CD4-positive, alpha-beta T cell treated with Interleukin-17A for 1 hour (primary cell): ENCODE measurements at regions not wholly inside any gene's neighbourhood (a gene's known extent, or its start where the extent isn't known, plus 50 kb on each side); places are given as distances from the start of the nearest gene placed in this dataset.
A peak's percentile ranks its signal among the peaks of the same experiment; 100 is the strongest.

Experiments
- DNase-seq: peaks from one replicate; pipeline ENCODE4 v3.0.0-alpha.2; 2020

DNA sequence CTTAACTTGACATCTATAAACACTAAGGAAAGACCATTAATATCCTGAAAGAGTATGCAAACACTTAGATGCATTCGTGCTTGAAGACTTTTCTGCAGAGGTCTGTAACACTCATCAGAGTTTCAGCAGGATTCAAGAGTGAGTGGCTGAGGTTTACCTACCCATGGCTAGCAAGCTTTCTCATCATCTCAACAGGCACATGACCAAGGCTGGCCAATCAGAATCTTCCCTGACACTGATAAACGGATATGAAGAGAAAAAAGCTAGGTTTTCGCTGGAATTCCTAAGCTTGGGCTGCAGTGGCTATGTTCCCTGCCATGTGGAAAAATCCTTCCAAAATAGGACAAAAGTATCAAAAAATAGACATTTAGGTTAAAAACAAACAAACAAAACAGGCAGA is 162.1 kb upstream of the USP15 start:
- DNase-seq, result no peak

DNA sequence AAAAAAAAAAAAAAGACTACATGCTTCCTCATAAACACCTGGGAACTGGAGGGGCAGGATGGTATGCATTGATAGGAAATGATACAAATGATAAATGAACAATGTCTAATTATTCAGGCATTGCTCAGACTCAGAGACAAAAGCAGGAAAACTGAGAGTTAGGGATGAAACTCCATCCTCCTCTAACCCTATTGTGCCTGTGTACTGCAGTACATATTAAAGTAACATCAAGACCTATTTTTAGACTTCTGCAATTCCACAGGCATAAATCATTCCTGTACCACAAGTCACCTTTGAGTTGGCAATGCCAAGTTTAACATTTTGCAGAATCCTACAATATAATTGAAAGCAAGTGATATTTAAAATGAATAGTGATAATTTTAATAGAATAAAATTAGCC is 156.5 kb upstream of the USP15 start:
- DNase-seq, result no peak

DNA sequence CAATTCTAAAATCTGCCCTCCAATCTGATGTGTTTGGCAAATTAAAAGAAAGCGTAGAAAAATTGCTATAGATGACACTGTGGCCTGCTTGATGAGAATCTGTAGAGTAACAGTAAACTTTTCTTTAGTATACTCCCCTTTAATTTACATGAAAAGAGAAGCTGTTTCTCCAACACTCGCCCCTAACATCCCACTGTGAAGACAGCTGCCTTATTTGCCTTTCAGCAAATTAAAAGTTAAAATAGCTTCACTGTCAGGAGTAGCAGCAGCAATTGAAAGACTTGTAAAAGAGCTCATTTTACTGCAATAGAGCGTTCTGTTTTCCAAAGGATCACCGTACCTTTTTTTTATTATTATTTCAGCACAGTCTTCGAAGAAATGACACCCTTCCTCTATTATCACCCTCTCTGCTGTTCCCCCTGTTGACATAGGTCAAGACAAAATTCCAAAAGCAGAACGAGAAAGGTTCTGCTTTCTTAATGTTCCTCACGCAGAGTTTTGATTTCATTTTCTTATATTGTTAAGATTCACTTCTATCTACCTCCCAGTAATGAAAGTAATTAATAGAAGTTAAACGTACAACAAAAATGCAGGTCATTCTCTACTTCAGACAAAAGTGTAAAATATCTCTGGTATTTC is 153.5 kb upstream of the USP15 start:
- no peak for DNase-seq

DNA sequence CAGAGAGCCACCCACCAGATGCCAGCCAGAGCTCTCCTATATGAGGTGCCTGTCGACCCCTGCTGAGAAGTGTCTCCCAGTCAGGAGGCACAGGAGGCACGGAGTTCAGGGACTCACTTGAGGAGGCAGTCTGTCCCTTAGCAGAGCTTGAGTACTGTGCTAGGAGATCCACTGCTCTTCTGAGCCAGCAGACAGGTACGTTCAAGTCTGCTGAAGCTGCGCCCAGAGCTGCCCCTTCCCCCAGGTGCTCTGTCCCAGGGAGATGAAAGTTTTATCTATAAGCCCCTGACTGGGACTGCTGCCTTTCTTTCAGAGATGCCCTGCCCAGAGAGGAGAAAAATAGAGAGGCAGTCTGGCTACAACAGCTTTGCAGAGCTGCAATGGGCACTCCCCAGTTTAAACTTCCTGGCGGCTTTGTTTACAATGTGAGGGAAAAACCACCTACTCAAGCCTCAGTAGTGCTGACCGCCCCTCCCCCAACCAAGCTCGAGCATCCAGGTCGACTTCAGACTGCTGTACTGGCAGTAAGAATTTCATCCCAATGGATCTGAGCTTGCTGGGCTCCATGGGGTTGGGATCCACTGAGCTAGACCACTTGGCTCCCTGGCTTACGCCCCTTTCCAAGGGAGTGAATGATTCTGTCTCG is 146.7 kb upstream of the USP15 start:
- no peak for DNase-seq

DNA sequence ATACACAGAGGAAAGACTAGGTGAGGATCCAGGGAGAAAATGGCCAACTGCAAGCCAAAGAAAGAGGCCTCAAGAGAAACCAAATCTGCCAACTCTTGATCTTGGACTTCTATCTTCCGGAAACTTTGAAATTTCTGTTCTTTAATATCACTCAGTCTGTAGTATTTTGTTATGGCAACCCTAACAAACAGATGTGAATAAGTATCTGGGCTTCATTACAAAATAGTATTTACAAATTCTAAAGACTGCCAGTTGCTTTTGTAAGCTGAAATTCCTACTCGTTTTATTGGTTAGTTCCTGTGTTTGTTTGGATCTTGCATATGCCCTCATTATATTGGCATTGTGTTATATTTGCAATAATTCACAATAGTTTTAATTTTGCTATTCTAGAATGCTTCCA is 143.2 kb upstream of the USP15 start:
- DNase-seq, result no peak

DNA sequence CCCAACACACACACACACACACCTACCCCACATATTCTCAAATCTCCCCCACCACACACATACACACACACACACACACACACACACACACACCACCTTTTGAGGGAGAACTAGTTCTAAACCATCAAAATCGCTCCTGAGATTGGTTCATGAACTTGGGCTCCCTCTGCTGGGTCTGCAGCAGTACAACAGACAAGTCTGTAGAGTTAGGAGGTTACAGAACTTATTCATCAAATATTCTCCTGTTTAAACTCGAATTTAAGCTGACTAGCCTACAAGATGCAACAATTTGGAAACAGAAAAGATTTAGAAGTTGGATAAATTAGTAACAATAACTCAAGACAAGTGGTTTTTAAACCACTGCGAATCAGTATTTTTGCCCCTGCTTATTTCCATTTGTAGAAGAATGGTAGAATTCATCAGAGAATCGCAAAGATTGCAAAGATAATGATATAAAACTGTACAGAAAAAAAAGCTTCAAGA is 136.4 kb upstream of the USP15 start:
- DNase-seq, result peak; percentile 38

DNA sequence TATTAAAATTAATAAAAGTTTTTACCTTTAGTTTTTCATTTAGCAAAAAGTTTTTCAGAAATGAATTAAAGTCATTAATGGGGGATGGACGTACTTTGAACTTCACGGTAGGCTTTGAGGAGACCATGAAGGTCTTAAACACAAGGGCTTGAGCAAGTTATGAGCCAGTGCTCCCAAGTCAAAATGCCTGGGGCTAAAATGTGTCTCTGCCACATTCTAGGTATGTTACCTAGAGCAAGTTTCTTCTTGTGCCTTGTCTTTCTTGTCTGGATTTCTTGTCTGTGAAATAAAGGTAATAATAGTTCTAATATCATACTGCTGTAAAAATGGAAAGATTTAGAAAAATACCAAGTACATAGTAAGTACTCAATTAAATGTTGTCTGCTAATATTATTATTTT is 132.7 kb upstream of the USP15 start:
- no peak for DNase-seq

DNA sequence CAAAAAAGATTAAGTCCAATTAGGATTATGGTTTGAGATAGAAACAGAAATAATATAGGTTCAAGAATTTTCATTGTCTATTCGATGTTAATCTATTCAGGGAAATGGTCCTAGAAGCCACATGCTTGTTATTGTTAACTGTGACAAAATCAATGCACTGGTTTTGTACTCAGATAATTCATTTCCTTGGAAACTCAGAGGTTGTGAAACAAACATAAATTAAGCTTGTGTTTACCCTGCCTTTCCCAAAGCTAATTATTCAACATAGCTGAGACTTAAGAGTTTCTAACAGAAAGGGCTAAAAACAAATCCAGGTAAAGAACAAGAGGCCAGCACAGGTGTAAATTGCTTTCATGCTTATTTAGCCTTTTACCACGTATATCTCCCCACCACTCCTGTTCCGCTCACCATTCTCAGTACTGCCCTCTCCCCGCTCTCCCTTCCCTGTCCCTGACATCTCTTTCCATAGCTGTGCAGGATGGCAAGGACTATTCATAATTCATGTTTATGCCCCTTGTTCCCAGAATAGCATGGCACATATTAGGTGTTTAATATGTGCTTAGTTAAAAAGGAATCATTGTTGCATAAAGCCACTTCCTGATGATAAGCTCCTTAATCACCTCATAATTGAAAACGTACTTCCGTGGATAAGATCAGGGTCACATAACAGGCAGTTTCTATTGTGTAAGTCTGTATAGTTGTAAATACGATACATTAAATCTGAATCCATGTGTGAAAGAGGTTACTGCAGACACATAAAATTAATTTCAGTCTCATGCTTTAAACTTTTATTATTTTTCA is 131.8 kb upstream of the USP15 start:
- DNase-seq, result no peak

DNA sequence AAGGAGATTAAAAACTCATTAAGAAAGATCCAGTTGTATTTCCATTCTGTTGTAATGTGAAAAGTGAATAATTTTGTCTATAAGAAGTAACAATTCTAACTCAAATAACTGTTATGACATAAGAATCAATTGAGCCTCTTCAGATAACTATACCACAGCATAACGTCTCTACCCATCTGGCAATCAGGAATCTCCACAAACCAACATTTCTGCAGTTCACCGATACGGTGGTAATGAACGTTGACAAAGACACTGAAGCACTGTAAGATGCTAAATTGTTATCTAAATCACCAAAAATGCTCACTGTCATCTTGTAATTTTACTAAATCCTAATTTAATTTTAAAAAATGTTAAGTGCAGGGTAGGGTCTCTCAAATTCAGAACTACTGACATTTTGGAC is 130.9 kb upstream of the USP15 start:
- no peak for DNase-seq

DNA sequence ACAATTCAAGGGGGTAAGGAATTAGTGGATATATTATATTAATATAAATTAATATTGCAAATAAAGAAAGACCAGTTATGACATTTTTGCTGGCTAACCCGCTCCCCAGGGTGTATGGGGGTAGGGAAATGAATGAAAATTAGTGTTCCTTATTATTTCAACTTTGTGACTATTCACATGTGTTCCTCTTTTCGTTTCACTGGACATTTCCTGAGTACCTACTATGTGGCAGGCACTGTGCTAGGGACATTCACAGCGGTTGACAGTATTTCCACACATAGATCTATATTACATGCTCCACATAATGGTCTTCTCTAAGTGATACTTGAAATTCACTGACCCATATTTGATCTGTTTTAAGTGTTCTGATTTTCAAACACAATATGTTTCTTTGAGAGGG is 129.8 kb upstream of the USP15 start:
- no peak for DNase-seq

DNA sequence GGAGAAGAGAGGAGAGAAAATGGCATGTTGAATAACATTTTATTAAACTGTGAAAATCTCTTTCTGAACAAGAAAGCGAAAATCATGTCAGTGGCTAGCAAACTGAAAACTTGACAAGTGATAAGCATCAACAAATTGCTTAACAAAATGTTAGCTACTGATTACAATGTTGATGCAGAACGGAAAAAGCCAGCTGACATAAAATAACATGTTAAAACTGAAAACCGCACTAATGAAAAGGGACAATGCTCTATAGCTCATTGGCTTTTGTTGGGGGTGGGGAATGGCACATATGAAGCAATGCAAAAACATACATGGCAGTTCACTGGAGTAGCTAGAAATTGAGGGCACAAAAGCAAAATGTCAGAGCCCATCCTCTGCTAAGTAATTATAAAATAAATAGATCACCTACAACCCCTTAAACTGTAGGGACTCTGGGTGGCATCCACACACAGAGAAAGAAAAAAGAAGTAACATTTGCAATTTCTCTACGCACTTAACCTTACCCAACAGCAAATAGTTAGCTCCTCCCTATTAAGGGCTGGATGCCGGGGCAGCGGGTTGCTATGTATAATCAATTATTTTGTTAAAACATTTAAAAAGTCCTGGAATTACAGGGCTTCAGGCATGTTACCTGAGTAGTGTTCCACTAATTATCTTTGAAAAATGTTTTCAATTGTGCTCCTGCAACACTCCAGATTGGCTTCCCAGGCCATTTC is 129.2 kb upstream of the USP15 start:
- DNase-seq, result no peak

DNA sequence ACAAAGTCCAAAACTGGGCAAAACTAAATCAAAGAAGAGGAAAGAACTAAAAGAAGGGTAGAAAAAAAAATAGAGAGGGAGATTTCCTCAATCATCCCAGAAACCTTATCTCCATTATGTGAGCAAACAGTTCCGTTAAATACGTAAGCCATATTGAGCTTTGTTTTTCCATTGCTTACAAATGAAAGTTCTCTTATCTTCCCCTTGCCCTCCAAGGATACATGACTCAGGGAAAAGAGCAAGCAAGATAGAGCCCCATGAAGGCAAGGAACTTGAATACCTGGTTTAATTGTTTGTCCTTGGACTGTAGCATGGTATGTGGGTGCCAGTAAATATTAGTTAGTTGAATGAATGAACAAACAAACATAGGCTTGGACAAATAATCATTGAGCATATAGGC is 126.8 kb upstream of the USP15 start:
- DNase-seq, result no peak

DNA sequence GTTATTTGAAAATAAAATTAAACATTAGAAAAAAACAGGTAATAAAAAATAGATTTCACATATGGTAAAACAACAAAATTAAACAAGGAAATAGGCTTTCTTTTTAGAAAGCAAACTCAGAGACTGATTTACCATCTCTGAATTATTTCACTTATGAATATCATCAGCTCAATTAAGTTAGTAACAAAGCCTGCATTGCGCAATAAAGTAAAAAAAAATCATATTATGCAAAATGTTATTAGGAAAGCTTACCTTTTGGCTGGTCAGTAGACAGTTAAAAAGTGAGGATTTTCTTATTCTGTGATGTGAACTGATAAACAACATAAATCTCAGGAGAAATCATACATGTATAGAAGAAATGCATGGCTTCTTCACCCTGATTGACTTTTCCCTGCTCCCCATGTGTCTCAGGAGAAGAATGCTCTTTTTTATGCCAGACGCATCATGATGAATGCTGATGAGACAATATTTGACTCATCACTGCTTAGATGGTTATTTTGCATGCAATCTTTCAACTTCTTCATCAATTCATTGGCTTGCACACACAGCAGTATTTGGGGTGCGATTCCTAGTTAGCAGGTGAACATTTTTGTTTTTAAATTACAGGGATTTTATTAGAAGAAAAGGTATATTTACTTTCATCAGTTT is 124.5 kb upstream of the USP15 start:
- DNase-seq, result no peak

DNA sequence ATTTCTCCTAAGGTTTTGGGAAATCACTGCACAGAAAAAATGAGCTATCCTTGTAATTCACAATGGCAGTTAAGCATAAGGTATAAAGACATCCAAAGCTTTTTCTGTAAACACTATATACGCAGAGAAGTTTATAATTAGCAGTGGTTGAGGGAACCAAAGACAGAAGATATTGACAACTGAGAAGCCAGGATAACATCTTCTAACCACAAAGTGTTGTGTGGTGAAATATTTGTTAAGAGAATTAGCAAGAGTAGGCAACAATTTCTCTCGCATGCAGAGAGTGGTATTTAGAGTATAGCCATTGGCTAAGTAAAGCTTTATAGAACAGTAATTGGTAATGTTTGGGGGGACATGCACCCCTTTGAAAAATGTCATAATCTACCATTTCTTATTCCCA is 123.7 kb upstream of the USP15 start:
- DNase-seq, result no peak

DNA sequence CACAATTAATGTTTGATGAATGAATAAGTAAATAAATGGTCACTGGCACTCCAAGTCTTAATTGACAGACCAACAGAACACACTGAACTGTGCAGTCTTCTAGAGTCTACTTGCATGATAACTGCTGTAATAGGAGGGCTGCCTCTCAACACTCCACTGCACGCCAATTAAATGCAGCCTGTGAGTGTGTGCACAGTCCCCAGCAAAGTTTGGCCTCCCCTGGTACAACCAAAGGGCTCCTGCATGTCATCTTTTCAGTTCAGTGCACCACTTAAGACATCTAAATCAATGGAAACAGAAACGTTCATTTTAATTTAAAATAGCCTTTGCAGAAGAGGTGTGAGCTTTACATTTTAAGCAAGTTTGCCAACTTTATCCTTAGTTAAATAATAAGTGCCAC is 121.7 kb upstream of the USP15 start:
- DNase-seq, result no peak

DNA sequence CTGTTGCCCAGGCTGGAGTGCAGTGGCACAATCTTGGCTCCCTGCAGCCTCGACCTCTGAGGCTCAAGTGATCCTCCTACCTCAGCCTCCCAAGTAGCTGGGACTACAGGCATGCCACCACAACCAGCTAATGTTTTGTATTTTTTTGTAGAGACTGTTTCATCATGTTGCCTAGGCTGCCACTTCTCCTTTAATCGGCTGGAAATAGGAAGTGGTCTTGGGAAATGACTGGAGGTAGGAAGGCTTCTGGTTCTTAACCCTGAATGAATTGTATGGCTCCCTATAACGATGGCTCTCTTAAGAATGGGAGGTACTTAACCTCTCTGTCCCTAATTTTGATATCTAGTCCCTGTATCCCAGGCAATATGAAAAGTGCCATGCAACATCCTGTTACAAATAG is 113.9 kb upstream of the USP15 start:
- no peak for DNase-seq

DNA sequence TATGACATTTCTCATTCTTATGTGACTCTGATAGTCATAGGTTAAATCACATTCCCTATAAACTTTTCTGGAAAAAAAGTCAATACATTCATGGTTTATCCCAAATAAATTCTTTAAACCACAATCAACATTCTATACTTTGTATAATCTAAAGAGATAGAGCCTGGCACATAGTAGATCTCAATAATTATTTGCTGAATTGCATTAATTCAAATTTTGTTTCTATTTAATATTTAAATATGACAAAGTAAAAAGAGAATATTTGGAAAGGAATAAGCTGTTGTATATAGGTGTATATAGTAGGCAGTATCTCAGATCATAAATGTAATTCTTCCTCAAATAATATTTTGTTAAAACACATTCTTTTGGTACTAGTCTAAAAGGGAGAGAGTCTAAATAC is 102.2 kb upstream of the USP15 start:
- DNase-seq, result no peak

DNA sequence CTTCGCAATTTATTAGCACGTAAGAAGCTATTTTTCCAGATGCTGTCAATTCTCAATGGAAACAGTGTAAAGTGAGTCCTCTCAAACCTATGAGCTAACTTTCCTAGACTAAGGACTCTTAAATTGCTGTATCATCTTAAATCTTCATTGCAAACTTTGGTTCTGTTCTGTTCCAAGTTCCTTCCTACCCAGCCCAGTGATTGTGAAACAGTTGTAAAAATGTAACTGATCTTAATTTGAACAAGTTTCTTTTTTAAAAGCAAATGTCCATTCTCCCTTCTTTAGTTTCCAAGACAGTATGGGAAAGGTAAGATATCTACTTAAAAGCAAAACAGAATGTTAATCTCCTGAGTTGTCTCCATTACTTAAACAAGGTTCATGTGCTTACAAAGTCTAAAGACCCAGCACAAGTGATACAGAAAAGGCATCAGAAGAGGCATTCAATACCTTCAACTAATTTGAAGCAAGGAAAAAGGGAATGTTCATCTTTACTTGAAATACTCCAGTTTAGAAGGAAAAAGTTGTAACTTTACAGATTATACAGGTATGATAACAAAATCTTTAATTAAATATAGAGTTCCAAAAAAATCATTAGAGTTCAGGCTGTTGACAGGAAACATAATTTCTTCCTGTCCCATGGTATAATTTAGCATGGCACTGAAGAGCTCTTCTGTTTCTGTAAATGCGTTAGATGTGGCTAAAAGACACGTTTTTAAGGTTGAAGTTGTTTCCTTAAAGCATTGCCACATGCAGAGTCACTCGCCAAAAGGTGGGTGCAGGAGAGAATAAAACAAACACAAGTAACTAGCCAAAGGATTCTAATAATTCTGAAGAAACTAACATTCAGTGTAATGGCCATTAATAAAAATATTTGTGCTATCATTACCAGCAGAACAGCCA is 101.5 kb upstream of the USP15 start:
- peak; percentile 8 for DNase-seq

DNA sequence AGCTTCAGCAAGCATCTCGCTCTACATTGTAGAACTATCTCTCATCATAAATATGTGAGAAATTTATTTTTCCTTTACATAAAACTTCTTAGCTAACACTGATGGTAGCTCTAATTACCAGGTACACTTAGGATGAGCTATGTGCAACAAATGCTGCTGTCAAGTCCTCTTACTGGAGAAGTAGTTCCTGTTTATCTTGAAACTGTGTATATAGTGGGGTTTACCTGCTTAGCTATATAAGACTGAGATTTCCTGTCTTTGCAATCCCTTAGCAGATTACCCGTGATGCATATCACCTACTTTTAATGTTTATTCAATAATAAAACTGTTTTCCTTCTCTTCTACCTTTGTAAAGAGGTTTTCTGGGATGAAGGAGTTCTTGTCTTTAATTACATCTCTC is 98.0 kb upstream of the USP15 start:
- DNase-seq, result no peak

DNA sequence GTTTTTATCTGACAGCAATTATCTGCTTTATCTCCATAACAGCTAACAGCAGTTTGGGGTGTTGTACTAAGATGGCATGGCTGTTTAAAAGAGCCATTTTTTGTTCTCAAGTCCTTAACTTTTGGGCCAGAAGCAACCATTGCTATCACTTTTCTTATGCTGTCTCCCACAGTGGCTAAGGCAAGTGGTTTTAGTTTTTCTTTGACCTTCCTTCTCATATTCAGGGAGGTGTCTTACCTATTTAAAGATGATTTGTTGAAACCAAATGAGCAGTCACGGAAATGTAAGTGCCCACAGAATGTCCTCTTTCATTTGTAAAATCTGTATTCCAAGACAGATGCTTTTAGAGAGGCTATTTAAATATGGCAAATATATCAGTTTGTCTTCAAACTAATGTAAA is 96.8 kb upstream of the USP15 start:
- no peak for DNase-seq

DNA sequence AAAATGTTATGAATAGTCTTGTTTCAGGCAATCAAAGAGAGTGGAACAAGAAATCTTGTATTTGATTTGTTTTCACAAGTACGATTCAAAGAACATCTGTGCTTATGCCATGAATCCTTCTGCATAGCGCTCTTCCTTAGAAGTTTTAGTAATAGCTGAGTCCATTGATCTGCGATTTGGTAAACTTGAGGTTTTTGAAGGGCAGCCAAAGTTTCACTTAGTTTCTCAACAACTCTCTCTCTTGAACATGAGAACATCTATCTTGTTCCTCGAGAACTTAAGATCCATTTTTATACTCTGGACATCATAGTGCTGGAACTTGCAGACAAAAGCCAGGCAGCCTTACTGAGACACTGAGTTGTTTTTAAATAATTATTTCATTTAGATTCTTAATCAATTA is 96.2 kb upstream of the USP15 start:
- DNase-seq, result no peak

DNA sequence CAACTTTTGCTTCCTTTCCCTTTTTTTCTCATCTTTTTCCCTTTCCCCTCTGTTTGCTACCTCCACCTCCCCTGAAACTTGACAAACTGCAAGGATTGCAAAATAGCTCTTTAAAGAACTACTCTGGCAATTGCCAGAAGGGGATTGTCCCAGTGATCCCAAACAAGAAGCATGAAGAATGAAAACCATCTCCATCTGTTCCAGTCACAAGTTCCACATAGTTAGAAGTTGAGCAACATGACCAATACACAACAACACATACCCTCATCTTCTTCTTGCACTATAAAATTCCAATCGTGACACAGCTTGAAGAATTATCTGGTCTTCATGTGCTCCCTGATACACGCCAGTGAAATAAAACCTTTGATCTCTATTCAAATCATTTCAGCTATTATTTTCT is 93.7 kb upstream of the USP15 start:
- DNase-seq, result no peak
